ENCODE measurements at regions not wholly inside any gene's neighbourhood (a gene's known extent, or its start where the extent isn't known, plus 50 kb on each side); places are given as distances from the start of the nearest gene placed in this dataset.

- DNase-seq: no peak
Observed at GRCh38 chr1:106954661-106955229, 101.7 kb upstream of the PRMT6 start.

DNA sequence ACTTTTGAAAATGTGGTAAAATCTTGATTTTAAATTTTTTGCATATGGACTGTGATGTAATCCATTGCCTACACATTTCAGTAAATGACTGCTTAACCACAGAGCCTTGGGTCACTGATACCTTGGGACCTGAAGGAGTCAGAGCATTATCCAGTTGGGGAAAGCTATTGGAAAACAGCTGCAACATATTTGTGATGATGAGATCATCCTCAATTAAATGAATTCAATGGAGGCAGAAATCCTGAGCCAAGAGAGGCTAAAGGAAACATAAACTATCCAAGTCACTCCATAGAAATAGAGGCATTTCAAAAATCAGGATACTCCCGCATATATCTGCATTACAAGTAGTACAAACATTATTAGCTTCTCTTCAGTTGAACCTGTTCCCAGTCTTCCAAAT is 99.8 kb upstream of the PRMT6 start:
- peak; percentile 34 for DNase-seq

DNA sequence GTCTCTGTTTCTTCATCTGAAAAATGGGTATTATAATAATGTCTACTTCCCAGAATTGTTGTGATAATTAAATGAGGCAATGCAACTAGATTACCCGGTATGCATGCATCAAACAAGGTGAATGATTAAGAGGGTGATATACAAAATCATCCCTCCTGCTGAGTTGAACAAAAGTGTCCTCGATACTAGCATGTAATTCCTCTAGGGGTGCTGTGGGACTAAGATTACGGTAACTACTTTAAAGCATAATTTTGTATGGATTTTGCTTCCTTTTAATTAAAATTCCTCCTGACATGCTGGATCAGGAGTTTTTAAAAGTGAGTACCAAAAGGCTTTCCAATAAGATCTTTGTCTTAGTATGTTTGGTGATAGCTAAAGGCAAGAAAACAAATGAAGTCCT is 98.7 kb upstream of the PRMT6 start:
- peak; percentile 9 for DNase-seq

- no peak for DNase-seq
Observed at GRCh38 chr1:106960412-106960811, 96.1 kb upstream of the PRMT6 start.

- no peak for DNase-seq
Observed at GRCh38 chr1:106961646-106962045, 94.8 kb upstream of the PRMT6 start.

DNA sequence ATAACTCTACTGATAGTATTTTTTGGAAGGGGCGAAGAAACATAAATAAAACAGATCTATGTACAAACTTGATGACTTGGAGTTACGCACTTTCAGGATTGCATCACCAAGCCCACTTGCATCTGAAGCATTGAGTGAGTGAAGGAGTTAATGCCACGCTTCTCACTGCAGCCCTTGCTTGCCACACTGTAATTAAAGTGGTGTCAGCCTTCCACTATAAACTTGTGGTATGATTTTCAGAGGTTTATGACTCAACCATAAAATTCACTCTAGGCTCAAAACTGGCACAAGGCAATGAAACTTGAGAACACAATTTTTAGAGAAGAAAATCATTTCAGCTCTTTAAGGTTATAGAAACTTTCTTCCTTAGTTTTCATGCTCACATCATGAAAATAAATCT is 93.9 kb upstream of the PRMT6 start:
- DNase-seq: no peak

DNA sequence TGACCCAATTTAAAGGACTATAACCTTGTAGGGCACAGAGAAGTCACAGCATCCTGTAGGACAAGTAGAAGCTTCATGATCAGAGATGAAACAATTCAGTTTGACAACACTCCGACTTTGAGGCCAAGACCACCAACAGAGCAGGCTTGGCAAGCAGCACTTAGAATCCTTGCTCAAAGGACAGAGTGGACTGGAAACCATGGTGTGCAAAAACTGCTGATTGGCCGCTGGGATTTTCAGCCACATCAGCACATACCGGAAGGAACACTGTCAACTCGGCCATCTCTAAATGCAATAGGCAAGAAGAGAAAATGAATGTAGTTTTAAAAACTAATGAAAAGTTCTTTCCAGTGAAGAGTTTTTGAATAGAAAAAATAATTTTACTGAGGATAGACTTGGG is 92.0 kb upstream of the PRMT6 start:
- DNase-seq: no peak

DNA sequence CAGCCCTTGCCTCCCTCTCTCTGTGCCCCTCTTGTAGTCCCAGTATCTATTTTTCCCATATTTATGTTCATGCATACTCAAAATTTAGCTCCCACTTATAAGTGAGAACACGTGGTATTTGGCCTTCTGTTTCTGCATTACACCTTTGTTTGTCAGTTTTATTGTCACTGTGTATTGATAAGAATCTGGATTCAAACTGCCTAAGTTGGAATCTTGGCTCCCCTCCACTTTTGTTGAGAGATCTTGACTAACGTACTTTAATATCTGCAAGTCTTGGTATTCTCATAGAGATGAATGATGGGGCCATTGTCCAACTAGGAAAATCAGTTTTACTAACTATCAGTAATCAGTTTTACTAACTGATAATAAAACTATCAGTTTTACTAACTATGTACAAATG is 87.8 kb upstream of the PRMT6 start:
- DNase-seq: no peak

- no peak for DNase-seq
Observed at GRCh38 chr1:106969731-106970130, 86.7 kb upstream of the PRMT6 start.

DNA sequence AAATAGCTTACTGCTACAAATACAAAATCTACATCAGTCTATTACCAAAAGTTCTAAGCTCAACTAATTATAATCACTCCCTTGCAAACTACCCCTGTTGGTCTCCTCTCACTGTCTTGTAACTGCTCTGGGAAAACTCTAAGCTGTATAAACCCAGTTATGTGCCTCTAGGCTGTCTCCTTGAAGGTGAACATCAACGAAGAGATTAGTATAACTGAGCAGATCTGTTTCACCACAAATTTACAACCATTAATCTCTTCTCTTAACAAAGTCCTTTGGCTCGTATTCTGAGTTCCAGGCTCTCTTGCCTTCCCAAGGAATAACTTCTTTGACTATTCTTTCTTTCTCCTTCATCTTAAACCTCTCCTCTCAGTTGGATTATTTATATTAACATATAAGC is 84.4 kb upstream of the PRMT6 start:
- DNase-seq: no peak

DNA sequence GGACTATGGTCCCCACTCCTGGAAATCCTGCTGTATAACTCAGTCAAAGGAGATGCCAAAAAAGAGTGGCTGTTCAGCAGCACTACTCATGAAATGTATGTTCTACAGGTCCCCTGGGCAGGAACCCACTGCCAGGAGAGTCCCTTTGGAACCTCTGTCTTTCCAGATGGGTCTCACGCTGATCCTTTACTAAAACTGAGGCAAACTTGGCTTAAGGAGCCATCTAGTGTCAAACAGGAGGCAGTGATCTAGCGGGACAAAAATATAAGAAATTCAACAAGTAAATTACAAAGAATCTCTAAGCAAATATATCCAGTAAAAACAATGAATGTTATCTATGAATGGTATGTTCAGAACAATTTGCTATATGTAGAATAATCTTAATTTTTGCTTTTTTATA is 80.5 kb upstream of the PRMT6 start:
- peak; percentile 31 for DNase-seq

DNA sequence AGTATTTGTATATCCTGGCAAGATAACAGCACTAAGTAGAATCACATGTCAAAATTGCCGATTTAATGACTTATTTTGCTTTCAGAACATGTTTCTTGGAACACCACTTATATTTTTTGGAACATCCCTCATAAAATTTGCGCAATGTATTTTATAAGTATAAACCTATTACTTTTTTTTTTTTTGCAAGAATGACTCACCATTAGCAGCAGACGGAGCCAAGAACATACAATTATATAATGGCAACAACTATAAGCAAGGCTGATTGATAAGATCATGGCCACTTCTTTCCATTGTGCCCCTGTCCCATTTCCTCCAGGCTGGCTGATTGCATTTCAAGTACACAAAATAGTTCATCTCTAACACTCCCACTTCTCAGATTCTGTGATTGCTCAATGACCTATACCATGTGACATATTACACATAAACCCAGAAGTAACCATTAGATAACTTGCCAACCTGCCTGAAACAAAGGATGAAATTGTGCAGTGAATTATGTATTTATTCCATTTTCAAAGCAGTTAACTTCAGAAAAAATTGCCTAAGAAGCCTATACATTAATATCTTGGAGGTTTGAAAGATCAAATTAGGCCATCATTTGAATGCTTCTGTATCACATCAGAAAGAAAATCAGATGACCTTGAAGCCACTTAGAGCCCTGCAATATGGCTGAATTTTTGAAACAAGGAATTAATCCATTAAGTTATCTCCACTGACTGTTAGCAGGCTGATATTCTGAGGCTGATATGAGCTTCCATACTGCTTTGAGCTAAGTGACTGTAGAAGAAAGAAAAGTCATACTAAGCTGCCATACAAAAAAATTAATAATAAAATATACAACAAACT is 77.8 kb upstream of the PRMT6 start:
- DNase-seq: peak; percentile 23

- no peak for DNase-seq
Observed at GRCh38 chr1:106979371-106979770, 77.1 kb upstream of the PRMT6 start.

GRCh38 chr1:106980121-106980520 is 76.4 kb upstream of the PRMT6 start:
- no peak for DNase-seq

DNA sequence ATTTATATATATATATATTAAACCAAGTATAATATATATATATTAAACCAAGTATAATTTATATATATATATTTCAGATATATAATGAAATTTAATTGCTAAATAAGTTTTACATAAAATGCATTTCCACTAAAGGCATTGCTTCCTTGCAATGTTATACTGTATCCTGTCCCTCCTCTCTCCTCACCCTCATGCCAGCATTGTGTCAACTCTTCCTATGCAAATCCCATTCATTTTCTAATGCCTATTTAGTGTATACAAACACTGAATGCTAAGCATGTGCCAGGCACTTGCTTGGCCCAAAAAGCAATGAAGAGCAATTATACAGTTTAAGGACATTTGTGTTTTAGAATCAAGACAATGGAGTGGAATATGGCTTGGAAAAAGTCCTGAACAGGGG is 71.7 kb upstream of the PRMT6 start:
- DNase-seq: no peak

- no peak for DNase-seq
Observed at GRCh38 chr1:106986603-106987002, 69.9 kb upstream of the PRMT6 start.

DNA sequence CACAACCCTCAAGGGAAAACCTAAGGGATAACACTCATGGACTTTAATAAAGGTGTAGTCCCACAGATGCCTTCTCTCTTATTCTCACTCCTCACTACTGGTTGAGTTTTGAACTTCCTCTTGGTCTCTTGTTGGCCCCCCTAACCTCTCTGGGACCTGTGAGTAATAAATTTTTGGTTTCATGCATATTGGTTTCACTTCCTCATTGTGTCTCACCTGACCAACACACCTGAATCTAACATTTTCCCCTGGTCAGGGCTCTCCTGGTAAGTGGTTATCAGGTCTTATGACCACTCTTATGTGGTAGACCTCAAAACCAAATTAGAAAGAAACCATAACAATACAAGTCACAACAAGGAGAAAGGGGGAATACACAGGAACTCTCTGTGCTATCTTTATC is 60.5 kb upstream of the PRMT6 start:
- DNase-seq: no peak

DNA sequence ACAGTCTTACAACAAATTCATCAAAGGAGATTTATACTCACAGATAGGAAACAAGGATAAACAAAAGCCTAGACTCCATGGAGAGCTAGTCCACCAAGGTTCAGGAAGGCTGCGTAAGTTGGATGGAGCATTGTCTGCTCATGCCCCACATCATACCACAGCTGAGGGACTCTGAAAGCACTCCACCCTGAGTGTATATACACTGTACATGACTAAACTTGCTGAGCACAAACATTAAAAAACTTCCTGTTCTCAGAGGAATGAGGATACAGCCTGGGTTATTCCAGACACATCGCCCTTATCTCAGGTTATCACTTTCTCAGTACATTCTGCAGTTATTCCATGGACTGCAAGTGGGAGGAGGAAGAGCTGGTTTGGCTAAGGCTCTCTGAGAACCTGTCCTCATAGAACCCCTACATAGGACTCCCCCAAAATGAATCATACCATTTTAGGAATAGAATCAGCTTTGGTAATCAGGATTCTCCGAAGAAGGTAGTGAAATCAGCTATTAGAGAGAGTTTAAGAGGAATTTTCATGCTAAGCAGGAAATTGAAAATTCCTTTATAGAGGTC is 58.0 kb upstream of the PRMT6 start:
- DNase-seq: no peak

DNA sequence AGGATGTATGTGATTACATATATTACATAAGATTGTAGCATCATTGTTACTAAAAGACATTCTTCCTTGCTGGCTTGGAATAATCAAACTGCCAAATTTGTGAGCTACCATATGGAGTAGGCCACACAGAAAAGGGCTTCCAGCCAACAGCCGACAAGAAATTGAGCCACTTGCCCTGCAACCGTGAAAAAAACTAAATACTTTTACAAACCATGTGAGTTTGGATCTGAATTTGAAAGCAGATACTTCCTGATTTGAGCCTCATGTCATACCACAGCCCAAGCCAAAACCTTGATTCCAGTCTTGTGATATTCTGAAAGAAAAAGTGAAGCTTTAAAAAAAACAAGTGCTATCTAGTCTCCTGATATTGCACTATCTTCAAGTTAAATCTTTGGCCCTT is 55.6 kb upstream of the PRMT6 start:
- DNase-seq: peak; percentile 25

DNA sequence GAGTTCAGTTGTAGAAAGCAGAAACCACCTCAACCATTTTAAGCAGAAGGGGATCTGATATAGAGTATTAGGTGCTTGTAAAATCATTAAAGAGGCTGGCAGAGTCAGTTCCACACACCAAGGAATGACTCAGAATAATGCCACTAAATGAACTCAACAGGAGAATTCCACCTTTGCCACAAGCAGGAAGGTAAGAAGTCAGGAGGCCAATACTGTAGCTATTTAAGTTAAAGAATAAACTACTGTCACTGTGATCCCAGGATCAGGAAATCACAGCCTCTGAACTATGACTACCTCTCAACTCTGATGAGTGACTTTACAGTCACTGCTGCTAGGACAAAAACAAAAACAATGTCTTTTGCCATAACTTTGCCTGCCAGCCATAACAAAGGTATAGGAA is 52.5 kb upstream of the PRMT6 start:
- no peak for DNase-seq

DNA sequence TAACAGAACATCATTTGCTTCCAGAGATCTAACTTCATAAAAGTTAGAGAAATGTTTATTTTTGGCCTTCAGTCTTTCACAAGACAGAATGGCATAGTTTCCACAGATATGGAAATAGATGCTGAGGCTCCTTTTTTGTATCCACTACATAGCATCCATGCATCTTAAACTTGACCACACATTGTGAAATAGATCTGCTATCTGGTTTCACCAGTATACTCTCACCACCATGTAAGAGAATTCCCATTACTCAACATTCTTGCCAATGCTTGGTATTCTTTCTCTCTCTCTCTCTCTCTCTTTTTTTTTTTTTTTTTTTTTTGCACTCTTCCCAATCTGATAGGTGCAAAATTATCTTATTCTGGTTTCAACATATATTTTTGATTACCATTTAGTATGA is 52.1 kb upstream of the PRMT6 start:
- peak; percentile 15 for DNase-seq
